ENCODE measurements at regions not wholly inside any gene's neighbourhood (a gene's known extent, or its start where the extent isn't known, plus 50 kb on each side); places are given as distances from the start of the nearest gene placed in this dataset.

- H3K27ac Mint-ChIP-seq = no peak overlapping the region
- peaks cover 16% of the 10 kb centered on the region for H3K27me3 Mint-ChIP-seq
- H3K4me1 Mint-ChIP-seq (ENCODE audit: low read depth) = no peaks in the 10 kb centered on the region
- ATAC-seq (ENCODE audit: poor library complexity) = no peak
- H3K36me3 Mint-ChIP-seq (ENCODE audit: low read depth) = no peaks in the 10 kb centered on the region
- Histone ChIP-seq H3K4me1 (ENCODE audit: insufficient read depth, low read length) (no peaks in the 10 kb centered on the region), H3K9me3 (ENCODE audit: control insufficient read depth in 1 of 2, insufficient read depth in 1 of 2, low read length in 2 of 2) (no peaks in the 10 kb centered on the region), H3K36me3 (ENCODE audit: insufficient read depth, low read length) (no peaks in the 10 kb centered on the region), H3K27ac (ENCODE audit: low read depth in 1 of 2, low read length in 2 of 2) (no peak overlapping the region), H3K27me3 (ENCODE audit: control insufficient read depth in 1 of 2, insufficient read depth in 2 of 2, low read length in 2 of 2) (peaks cover 6 to 9% of the 10 kb centered on the region in 2 experiments), H3K4me3 (ENCODE audit: low read length) (no peak overlapping the region)
- TF ChIP-seq, protein P1, sequence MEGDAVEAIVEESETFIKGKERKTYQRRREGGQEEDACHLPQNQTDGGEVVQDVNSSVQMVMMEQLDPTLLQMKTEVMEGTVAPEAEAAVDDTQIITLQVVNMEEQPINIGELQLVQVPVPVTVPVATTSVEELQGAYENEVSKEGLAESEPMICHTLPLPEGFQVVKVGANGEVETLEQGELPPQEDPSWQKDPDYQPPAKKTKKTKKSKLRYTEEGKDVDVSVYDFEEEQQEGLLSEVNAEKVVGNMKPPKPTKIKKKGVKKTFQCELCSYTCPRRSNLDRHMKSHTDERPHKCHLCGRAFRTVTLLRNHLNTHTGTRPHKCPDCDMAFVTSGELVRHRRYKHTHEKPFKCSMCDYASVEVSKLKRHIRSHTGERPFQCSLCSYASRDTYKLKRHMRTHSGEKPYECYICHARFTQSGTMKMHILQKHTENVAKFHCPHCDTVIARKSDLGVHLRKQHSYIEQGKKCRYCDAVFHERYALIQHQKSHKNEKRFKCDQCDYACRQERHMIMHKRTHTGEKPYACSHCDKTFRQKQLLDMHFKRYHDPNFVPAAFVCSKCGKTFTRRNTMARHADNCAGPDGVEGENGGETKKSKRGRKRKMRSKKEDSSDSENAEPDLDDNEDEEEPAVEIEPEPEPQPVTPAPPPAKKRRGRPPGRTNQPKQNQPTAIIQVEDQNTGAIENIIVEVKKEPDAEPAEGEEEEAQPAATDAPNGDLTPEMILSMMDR (IDR thresholded peaks at IDR 0.05) = no peak
- ChIA-PET POLR2A (no interaction called here), CTCF (no interaction called here)
- DNase-seq = no peak
- intact Hi-C loops (cut with DNase I, micrococcal nuclease) = no loop called here
- no peak overlapping the region for H3K4me3 Mint-ChIP-seq
- no peaks in the 10 kb centered on the region for H3K9me3 Mint-ChIP-seq
These were observed 91.3 kb upstream of the COPS8 start for GRCh38 chr2:236994361-236994760.

GRCh38 chr2:236997069-236997715 is 88.5 kb upstream of the COPS8 start:
- CTCF ChIA-PET = no interaction called here
- DNase-seq (no peak), ATAC-seq (ENCODE audit: poor library complexity) (no peak)
- H3K27me3 ChIP-seq (ENCODE audit: control insufficient read depth in 1 of 2, insufficient read depth in 2 of 2, low read length in 2 of 2) = peaks cover 6 to 12% of the 10 kb centered on the region in 2 experiments
- no peaks in the 10 kb centered on the region for H3K9me3 ChIP-seq (ENCODE audit: control insufficient read depth in 1 of 2, insufficient read depth in 1 of 2, low read length in 2 of 2)
- Mint-ChIP-seq H3K27ac (no peak overlapping the region), H3K27me3 (peaks cover 11% of the 10 kb centered on the region), H3K4me3 (no peak overlapping the region), H3K36me3 (ENCODE audit: low read depth) (no peaks in the 10 kb centered on the region), H3K9me3 (no peaks in the 10 kb centered on the region), H3K4me1 (ENCODE audit: low read depth) (no peaks in the 10 kb centered on the region)
- H3K4me1 ChIP-seq (ENCODE audit: insufficient read depth, low read length) = no peaks in the 10 kb centered on the region
- H3K36me3 ChIP-seq (ENCODE audit: insufficient read depth, low read length) = no peaks in the 10 kb centered on the region
- POLR2A ChIA-PET = no interaction called here
- TF ChIP-seq, protein P1 (IDR thresholded peaks at IDR 0.05) = no peak
- no peak overlapping the region for H3K27ac ChIP-seq (ENCODE audit: low read depth in 1 of 2, low read length in 2 of 2)
- no peak overlapping the region for H3K4me3 ChIP-seq (ENCODE audit: low read length)
- intact Hi-C loops (cut with DNase I, micrococcal nuclease) = no loop called here

DNA sequence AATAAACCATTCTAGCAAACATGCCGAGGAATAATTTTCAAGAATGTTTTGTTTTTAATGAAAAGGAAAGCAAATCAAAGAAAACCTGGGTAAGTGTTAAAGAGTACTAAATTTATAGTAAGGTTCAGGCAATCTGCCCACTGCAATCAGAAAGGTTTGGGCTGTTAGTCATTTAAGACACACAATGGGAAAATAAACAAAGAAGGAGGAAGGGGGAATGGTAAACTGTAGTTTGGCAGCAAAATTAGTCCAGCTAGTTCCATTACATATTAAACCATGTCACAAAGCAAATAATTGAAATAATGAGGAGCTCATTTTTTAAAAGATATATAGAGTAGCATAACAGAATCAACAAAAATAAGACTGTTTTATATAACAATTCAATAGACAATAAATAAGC is 87.5 kb upstream of the COPS8 start:
- CTCF ChIA-PET = no interaction called here

More for the DNA sequence above, 87.5 kb upstream of the COPS8 start:
- TF ChIP-seq, protein P1 (IDR thresholded peaks at IDR 0.05) = no peak
- Mint-ChIP-seq H3K27ac (no peak overlapping the region), H3K9me3 (no peaks in the 10 kb centered on the region), H3K36me3 (ENCODE audit: low read depth) (no peaks in the 10 kb centered on the region), H3K4me3 (no peak overlapping the region), H3K4me1 (ENCODE audit: low read depth) (no peaks in the 10 kb centered on the region), H3K27me3 (peaks cover 15% of the 10 kb centered on the region)
- Histone ChIP-seq H3K4me3 (ENCODE audit: low read length) (no peak overlapping the region), H3K27ac (ENCODE audit: low read depth in 1 of 2, low read length in 2 of 2) (no peak overlapping the region), H3K4me1 (ENCODE audit: insufficient read depth, low read length) (no peaks in the 10 kb centered on the region), H3K9me3 (ENCODE audit: control insufficient read depth in 1 of 2, insufficient read depth in 1 of 2, low read length in 2 of 2) (no peaks in the 10 kb centered on the region), H3K36me3 (ENCODE audit: insufficient read depth, low read length) (no peaks in the 10 kb centered on the region), H3K27me3 (ENCODE audit: control insufficient read depth in 1 of 2, insufficient read depth in 2 of 2, low read length in 2 of 2) (peaks cover 9 to 12% of the 10 kb centered on the region in 2 experiments)
- intact Hi-C loops (cut with DNase I, micrococcal nuclease) = no loop called here
- POLR2A ChIA-PET = no interaction called here
- DNase-seq (no peak), ATAC-seq (ENCODE audit: poor library complexity) (no peak)

Measured in CD4-positive, alpha-beta T cell (primary cell).